Heart left ventricle (tissue), 13 donors: ENCODE measurements at regions not wholly inside any gene's neighbourhood (a gene's known extent, or its start where the extent isn't known, plus 50 kb on each side); places are given as distances from the start of the nearest gene placed in this dataset.

ENCODE experiments used
- CTCF ChIP-seq, 12 donors: fragments of 200-600 bp; sonication (generic) in 4 of 12; IDR thresholded peaks; one replicate each; pipeline versions ENCODE4 v1.5.0 to v1.8.0; 2018 to 2022; ENCODE audit warnings: antibody characterized with exemption in 12 of 12, mild to moderate bottlenecking in 5 of 12
- POLR2A ChIP-seq, 2 donors: fragments of 450-650 bp; IDR thresholded peaks; one replicate each; pipeline ENCODE4 v1.6.1; 2017; ENCODE audit warnings: antibody characterized with exemption in 2 of 2, mild to moderate bottlenecking in 2 of 2, moderate library complexity in 2 of 2
- donor health status: ischemic (EF 13 %, LVEDD 7.1; RV severe dilation, severe dysfunction).
- donor health status: DM: no; HTN: yes; CAD: no.
- donor health status: DM: no; HTN: no; CAD: no.
- donor health status: ischemic (EF 25% LVEDD 6.9; RV normal size, moderate dysfunction).
- donor health status: ischemic (EF 25% LVEDD 5.7; RV mildly dilated, moderate dysfunction).
- donor health status: ischemic (EF 35%, LVEDD 5.7; RV mildly dilated, moderate dysfunction).
- donor health status: nonischemic (EF 11% LVEDD 7.7; RV severe dilation, severe dysfunction).
- donor health status: DM: yes; HTN: yes; CAD: no.
- donor health status: PGD.
- donor health status: ischemic (EF 29% LVEDD 5.4; RV normal size, mild dysfunction).
- donor health status: nonischemic (EF 23%, LVEDD 6.1; RV moderate dilation, normal function).

GRCh38 chr9:107170801-107171200 is 112.3 kb upstream of the RAD23B start:
- TF ChIP-seq CTCF (IDR thresholded peaks at IDR 0.05) (no peak), POLR2A (IDR thresholded peaks at IDR 0.05) (no peak)
